Right forelimb (tissue), 1 donor: ENCODE measurements at regions not wholly inside any gene's neighbourhood (a gene's known extent, or its start where the extent isn't known, plus 50 kb on each side); places are given as distances from the start of the nearest gene placed in this dataset.
"Not testable (repeated sequence)": the region's sequence is repeated elsewhere in the genome, so short reads cannot be mapped to it uniquely, and the experiment has no call there.

ENCODE experiments used
- DNase-seq: peaks from one replicate; pipeline ENCODE4 v3.0.0-alpha.2; 2018

DNA sequence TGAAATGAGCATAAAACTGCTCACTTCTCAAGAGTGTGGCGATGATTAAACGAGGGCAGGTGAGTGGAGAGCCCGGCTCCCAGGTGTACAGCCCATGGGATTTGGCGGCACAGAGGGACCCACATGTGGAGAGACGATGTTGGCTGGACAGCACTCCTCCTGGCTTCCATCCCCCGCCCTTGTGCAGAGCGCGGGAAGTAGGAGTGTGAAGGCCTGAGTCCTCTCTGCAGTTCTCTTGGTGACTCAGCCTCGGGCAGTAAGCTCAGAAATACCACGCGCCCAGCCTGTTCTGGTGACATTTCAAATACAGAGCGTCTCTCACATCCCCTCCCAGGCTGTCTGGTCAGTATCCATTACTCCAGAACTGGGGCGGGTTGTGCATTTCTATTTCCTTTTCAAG, 94.2 kb upstream of the SRSF6 start:
- DNase-seq: no peak

DNA sequence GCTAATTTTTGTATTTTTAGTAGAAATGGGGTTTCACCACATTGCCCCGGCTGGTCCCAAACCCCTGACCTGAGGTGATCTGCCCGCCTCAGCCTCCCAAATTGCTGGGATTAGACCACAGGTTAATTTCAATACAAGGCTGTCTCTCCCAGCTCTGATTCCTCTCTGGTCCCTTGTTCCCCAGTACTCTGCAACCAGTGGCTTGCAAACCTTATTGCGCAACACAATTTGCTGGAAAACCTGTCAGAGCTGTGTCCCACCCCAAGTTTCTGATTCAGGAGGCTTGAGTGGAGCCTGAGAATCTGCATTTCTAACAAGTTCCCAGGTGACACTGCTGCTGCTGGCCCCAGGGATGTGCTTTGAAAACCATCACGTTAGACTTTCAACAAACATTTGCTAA, 96.2 kb upstream of the SRSF6 start:
- no peak for DNase-seq

GRCh38 chr20:43360016-43360415, 97.7 kb upstream of the SRSF6 start:
- DNase-seq: no peak

- DNase-seq: no peak
Measured at GRCh38 chr20:43358811-43359210, 98.9 kb upstream of the SRSF6 start.

- DNase-seq: no peak
Measured at GRCh38 chr20:43357352-43357751, 100.3 kb upstream of the SRSF6 start.

GRCh38 chr20:43355610-43356009, 102.1 kb upstream of the SRSF6 start:
- DNase-seq: no peak

- DNase-seq: no peak
Measured at GRCh38 chr20:43352996-43353395, 104.7 kb upstream of the SRSF6 start.

DNA sequence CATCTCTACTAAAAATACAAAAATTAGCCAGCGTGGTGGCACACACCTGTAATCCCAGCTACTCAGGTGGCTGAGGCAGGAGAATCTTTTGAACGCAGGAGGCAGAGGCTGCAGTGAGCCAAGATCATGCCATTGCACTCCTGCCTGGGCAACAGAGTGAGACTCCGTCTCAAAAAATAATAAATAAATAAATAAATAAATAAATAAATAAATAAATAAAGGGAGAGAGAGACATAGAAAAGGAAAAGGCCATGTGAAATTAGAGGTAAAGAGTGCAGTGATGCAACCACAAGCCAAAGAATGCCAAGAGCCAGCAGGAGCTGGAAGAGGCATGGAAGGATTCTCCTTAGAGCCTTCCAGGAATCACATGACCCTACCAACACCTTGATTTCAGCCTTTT, 107.0 kb upstream of the SRSF6 start:
- DNase-seq: not testable (repeated sequence)

DNA sequence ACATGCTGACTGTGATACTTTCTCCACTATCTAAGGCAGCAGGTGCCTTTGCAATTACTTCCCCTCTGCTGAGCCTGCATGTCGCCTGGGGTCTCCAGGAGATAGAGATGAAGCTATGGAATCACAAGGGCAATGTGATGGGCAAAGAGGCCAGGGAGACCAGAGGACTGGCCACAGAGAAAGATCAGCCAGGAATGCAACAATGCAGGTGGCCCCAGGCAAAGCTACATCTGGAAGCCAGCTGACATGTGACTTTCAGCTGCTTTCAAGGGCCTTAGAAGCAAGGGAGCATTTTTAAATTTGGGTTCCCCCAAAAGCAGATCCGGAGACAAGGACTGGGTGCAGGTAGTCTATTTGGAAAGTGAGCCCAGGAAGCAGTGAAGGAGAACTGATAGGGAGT, 107.9 kb upstream of the SRSF6 start:
- no peak for DNase-seq

- not testable (repeated sequence) for DNase-seq
Measured at GRCh38 chr20:43347839-43348238, 109.9 kb upstream of the SRSF6 start.

- DNase-seq: no peak
Measured at GRCh38 chr20:43345676-43346075, 112.0 kb upstream of the SRSF6 start.

GRCh38 chr20:43341511-43341910, 116.2 kb upstream of the SRSF6 start:
- no peak for DNase-seq

- DNase-seq: no peak
Measured at GRCh38 chr20:43337036-43337435, 120.7 kb upstream of the SRSF6 start.

DNA sequence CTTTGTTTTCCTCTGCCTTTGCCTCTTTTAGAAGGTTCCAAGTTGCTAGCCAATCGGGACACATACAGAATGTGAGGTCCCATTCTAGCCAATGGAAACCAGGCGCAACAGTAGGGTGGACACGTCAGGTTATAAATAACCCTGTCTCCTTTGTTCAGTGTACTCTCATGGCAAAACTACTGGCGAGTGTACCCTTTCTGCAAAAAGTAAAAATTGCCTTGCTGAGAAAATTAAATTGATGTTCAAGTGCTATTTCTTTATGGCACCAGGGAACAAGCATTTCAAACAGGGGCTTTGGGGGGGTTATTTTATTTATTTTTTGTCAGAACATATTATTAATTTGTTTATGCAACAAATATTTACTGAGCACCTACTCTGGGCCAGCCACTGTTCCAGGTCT, 123.6 kb upstream of the SRSF6 start:
- DNase-seq: no peak

DNA sequence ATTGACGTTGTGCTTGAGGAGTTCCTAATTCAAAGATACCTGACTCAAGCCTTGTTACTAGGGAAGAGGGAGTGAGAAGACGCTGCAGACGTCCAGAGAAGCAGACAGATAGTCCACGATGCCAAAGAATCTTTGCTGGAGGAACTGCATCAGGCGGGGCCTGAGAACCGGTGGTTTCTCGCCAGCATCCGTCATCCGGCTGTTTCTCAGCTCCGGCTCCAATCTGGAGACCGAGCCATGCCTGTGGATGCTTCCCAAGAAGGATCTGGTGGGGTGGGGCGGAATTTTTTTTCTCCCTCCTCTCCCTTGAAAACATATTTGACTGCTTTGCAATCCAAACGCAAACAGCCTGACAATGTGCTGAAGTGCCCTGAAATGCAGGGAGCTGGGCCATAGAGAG, 125.8 kb upstream of the SRSF6 start:
- DNase-seq: no peak

- no peak for DNase-seq
Measured at GRCh38 chr20:43328697-43329096, 129.0 kb upstream of the SRSF6 start.

DNA sequence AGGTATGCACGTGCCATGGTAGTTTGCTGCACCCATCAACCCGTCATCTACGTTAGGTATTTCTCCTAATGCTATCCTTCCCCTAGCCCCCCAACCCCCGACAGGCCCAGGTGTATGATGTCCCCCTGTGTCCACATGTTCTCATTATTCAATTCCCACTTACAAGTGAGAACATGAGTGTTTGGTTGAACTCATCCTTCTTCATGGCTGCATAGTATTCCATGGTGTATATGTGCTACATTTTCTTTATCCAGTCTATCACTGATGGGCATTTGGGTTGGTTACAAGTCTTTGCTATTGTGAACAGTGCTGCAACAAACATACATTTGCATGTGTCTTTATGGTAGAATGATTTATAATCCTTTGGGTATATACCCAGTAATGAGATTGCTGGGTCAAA, 130.5 kb upstream of the SRSF6 start:
- DNase-seq: not testable (repeated sequence)

- no peak for DNase-seq
Measured at GRCh38 chr20:43325926-43326325, 131.8 kb upstream of the SRSF6 start.

- DNase-seq: no peak
Measured at GRCh38 chr20:43323592-43323991, 133.9 kb upstream of the PTPRT start.

GRCh38 chr20:43322851-43323250, 133.1 kb upstream of the PTPRT start:
- DNase-seq: no peak

DNA sequence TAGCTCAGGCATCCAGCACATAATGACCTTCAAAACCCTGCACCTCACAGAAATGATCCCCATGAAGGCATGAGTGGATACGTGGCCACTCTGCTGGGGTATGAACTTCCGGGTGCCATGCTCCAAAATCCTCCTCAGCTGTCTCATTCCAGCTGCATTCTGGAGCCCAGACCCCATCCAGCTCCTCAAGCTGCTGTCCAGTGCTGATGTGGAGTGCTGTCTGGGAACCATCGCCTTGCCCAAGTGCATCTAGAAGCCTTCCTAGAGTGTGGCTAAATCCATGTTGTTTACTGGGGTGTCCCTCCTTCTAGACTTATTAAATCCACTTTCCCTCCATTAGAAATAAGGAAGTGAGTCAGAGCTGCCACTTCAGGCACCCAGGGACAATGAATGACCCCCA, 130.8 kb upstream of the PTPRT start:
- no peak for DNase-seq

DNA sequence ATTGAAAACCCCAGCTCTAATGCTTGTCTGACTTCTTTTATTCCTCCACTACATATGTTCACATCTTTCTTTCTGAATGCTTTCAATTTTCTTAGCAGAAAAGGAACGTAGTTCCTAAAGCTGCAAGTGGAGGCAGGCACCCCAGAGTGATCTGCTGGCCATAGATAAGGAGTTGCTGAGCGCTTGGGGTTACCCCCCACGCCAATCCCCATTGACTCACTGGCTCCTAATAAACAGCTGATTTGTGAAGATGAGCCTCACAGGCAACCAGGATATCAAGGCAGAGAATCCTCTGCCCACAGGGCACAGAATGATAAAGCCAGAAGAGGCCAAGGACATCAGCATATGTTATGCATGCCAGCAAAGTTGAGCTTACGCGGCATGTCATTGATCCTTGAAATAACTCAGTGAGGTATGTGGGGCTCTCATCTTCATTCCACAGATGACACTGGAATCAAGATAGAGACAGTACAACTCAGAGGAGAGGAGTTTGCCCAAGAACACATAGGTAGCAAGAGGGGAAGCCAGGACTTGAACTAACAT, 129.1 kb upstream of the PTPRT start:
- no peak for DNase-seq

DNA sequence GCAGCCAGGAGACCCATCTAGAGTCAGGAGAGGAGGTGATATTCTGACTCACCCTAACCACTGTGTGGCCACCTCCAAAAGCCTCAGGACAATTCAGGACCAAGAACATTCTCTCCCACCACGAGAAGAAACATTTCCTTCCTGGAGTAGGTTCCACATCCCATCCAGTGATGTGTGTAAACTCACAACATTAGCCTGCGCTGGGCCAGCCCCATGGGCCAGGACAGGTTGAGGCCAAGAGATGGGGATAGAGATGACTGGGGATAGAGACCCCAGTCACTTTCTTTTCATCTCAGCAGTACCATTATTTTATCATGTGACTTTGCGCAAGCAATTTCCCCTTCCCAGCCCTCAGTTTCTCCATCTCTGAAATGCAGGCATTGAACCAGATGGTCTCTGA, 126.6 kb upstream of the PTPRT start:
- no peak for DNase-seq

DNA sequence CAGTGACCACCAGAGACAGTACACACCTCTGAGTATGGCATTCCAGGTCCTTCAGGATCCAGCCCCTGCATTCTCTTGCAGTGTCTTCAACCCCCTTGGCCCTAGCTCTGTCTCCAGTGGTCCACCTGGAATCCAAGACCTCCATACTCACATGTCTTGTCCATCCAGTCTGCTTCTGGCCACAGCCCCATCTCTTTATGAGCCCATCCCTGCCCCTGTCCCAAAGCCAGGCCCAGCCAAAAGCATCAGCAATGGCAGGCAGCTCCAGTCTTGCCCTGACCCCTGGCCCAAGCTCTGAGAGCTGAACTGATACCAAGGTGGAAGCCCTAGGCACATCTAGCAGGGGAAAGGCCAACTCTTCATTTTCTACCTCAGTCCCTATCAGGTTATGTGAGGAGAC, 119.6 kb upstream of the PTPRT start:
- no peak for DNase-seq

GRCh38 chr20:43306837-43307236, 117.1 kb upstream of the PTPRT start:
- no peak for DNase-seq

DNA sequence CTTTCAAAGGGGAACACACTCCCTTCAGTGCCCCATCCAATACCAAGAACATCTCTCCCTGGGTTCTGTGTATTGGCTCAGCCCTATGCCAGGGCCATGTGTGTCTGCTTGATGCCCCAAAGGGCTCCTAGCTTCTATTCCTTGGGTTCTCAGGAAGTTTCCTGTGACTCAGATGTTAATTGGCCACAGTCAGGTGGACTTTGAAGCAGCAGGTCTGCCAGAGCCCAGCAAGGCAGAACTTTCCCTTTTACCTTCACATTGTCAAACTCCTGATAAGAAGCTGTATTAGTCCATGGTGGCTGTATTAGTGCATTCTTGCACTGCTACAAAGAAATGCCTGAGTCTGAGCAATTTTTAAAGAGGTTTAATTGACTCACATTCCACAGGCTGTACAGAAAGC, 116.0 kb upstream of the PTPRT start:
- no peak for DNase-seq
